Esophagus muscularis mucosa (tissue), 3 donors: ENCODE measurements at regions not wholly inside any gene's neighbourhood (a gene's known extent, or its start where the extent isn't known, plus 50 kb on each side); places are given as distances from the start of the nearest gene placed in this dataset.
"Not testable (repeated sequence)": the region's sequence is repeated elsewhere in the genome, so short reads cannot be mapped to it uniquely, and the experiment has no call there.

Source experiments
- POLR2A ChIP-seq: fragments of 450-650 bp; IDR thresholded peaks from one replicate; pipeline ENCODE4 v1.6.1; 2017; ENCODE audit warnings: antibody characterized with exemption, moderate library complexity, mild to moderate bottlenecking, low read depth
- POLR2AphosphoS5 ChIP-seq, 2 donors: sonication (generic); formaldehyde crosslinking; IDR thresholded peaks; one replicate each; pipeline ENCODE4 v1.6.1; 2017; ENCODE audit warnings: antibody characterized with exemption in 2 of 2
- TF ChIP-seq, protein P1 (sequence below), 3 experiments: fragments of 200-600 bp in 2 of 3; fragments of 450-650 bp in 1 of 3; sonication (generic) in 2 of 3; IDR thresholded peaks; one replicate each; pipeline ENCODE4 v1.5.1; 2017 to 2019; ENCODE audit warnings: antibody characterized with exemption in 3 of 3, mild to moderate bottlenecking in 2 of 3, moderate library complexity in 1 of 3

DNA sequence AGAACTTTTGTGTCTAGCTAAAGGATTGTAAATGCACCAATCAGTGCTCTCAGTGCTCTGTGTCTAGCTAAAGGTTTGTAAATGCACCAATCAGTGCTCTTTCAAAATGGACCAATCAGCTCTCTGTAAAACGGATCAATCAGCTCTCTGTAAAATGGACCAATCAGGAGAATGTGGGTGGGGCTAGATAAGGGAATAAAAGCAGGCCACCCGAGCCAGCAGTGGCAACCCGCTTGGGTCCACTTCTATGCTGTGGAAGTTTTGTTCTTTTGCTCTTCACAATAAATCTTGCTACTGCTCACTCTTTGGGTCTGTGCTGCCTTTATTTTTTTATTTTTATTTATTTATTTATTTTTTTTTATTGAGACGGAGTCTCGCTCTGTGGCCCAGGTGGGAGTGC is 957.3 kb upstream of the GJE1 start:
- TF ChIP-seq, protein P1, sequence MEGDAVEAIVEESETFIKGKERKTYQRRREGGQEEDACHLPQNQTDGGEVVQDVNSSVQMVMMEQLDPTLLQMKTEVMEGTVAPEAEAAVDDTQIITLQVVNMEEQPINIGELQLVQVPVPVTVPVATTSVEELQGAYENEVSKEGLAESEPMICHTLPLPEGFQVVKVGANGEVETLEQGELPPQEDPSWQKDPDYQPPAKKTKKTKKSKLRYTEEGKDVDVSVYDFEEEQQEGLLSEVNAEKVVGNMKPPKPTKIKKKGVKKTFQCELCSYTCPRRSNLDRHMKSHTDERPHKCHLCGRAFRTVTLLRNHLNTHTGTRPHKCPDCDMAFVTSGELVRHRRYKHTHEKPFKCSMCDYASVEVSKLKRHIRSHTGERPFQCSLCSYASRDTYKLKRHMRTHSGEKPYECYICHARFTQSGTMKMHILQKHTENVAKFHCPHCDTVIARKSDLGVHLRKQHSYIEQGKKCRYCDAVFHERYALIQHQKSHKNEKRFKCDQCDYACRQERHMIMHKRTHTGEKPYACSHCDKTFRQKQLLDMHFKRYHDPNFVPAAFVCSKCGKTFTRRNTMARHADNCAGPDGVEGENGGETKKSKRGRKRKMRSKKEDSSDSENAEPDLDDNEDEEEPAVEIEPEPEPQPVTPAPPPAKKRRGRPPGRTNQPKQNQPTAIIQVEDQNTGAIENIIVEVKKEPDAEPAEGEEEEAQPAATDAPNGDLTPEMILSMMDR (IDR thresholded peaks at IDR 0.05) = not testable (repeated sequence)
- TF ChIP-seq POLR2A; POLR2AphosphoS5 (IDR thresholded peaks at IDR 0.05): not testable (repeated sequence)
